NCI-H460 (cell line): ENCODE measurements at regions not wholly inside any gene's neighbourhood (a gene's known extent, or its start where the extent isn't known, plus 50 kb on each side); places are given as distances from the start of the nearest gene placed in this dataset.
"Not testable (repeated sequence)": the region's sequence is repeated elsewhere in the genome, so short reads cannot be mapped to it uniquely, and the experiment has no call there.

Experiments
- DNase-seq: peaks from one replicate; pipeline ENCODE4 v3.0.0-alpha.2; 2016; ENCODE audit warnings: low read depth; ENCODE audit errors: extremely low read depth
- small RNA-seq, 2 experiments: library from RNA; depleted of rRNA; stranded (forward); fragments of <200 nt; gene quantifications; one replicate each; pipeline ENCODE3, GENCODE V24; 2014

DNA sequence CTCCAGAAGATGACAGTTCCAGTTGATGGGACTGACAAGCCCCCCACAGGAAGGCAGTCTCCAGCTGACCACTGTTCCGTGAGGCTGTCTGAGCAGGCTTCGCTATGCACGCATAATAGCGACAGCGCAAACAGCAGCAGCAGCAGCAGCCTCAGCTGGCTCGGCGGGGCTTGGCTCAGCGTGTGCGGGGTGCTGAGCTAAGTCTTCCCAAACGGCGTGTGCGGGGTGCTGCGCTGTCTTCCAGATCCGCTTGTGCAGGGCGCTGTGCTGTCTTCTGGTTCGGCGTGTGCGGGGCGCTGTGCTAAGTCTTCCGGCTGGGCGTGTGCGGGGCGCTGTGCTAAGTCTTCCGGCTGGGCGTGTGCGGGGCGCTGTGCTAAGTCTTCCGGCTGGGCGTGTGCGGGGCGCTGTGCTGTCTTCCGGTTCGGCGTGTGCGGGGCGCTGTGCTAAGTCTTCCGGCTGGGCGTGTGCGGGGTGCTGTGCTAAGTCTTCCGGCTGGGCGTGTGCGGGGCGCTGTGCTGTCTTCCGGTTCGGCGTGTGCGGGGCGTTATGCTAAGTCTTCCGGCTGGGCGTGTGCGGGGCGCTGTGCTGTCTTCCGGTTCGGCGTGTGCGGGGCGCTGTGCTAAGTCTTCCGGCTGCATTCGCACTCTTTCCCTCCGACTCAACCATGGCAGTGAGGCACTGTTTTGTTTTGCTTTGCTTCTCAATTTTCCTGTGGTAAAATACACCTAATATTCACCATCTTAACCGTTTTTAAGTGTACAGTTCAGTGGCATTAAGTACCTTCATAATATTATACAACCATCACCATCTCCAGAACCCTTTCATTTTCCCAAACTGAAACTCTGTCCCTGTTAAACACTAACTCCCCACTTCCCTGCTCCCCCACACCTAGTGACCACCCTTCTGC lies 156.1 kb downstream of the BMP7 start:
- not testable (repeated sequence) for DNase-seq

DNA sequence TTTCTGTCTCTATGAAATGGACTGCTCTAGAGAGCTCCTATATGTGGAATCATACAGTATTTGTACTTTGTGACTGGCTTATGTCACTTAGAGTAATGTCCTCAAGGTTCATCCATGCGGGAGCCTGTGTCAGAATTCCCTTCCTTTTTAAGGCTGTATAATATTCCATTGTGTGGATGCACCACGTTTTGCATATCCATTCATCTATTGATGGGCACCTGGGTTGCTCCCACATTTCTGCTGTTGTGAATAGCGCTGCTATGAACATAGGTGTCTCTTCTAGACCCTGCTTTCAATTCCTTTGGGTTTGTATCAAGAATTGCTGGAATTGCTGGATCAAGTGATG lies 155.4 kb downstream of the BMP7 start:
- DNase-seq, result no peak

DNA sequence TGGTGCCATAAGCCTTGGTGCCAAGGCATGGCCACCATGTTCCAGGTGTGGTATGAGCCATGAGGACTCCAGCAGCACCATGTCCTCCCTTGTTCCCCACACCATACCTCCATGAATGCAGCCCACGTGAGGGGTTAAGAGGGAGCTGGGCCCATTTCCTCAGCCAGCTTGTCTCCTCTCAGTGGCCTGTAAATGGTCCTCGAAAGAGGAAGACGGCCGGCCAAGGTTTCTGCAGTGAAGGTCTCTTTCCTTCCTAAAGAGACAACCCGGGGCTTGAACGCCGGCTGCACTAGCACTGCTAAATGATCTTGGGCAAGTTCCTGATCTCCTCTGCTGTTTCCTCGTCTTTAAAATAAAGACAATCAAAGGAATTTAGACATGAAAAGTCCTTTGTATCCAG lies 154.0 kb downstream of the BMP7 start:
- no peak for DNase-seq

DNA sequence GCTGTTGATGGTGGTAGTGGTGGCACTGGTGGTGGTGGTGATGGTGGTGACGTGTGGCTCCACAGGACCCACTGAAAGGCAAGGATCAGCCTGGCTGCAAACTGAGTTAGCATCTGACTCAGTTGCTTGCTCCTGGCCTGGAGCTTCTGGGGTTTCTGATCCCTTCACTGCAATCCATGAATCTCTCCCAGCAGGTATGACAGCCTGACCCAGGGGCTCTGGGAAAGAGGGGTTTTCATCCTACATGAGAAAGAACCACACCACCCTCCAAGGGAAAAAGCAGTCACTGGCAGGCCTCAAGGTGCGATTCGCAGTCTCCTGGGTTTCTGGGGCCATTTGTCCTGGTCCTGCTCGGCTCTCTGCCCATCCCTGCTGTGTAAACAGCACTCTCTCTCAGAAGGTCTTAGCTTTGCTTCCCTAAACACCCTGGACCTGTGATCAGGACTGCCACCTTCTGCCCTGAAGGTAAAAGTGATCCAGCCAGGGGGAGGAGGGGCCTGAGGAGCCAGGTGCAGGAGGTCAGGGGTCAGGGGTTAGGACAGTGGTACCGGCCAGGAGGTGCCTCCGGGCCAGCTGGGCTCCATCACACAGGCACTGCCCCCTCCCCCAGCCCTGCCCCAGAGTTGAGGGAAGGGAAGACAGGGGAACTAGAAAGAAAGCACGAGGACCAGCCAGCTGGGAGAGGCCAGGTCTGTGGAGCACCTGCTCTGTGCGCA lies 152.0 kb downstream of the BMP7 start:
- no peak for DNase-seq

DNA sequence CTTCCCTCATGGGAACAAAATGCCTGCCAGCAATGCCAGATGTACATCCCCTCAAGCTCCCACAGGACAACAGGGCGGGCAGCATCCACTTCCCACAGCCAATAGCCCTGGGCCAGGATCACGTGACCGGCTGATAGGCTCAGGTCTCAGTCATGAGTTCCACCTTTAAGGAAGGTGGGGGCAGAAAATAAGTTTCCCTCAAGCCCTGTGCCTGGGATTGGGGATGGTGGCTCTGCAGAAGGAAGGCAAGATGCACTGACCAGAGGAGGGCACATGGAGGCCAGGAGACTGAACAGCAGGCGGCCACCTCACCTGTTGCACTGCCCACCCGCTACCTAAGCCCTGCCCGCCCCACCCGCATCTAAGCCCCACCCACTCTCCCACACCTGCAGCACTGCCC lies 149.1 kb downstream of the BMP7 start:
- DNase-seq, result no peak

DNA sequence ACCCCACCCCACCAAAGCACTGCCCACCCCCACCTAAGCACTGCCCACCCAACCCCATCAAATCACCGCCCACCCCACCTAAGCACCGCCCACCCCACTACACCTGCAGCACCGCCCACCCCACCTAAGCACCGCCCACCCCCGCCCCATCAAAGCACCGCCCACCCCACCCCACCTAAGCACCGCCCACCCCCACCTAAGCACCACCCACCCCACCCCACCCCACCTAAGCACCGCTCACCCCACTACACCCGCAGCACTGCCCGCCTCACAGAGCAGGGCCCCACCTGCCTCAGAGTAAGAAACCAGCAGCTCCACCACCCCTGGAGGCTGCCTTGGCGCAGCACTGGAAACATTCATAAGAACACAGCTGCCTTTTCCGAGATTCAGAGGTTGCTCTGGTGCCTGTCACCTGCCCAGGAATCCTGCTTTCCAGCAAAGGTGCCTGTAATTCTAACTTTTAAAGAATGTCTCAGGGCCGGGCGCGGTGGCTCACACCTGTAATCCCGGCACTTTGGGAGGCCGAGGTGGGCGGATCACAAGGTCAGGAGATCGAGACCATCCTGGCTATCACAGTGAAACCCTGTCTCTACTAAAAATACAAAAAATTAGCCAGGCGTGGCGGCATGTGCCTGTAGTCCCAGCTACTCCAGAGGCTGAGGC lies 148.2 kb downstream of the BMP7 start:
- no peak for DNase-seq

Small RNA genes lying in the stretch of these regions (small RNA-seq; reads per million reads assigned to genes)
- 0 reads per million in 2 experiments for gene RNU6-929P
